ENCODE measurements at regions not wholly inside any gene's neighbourhood (a gene's known extent, or its start where the extent isn't known, plus 50 kb on each side); places are given as distances from the start of the nearest gene placed in this dataset.

- TF ChIP-seq CTCF (IDR thresholded peaks at IDR 0.05; ENCODE audit: low read depth, low read length), result no peak
- no peak overlapping the region for H3K4me3 ChIP-seq (ENCODE audit: low read depth, low read length)
These were observed 98.6 kb downstream of the FHDC1 start for GRCh38 chr4:153034681-153035080.

GRCh38 chr4:153036931-153037482 lies 100.9 kb downstream of the FHDC1 start:
- H3K4me3 ChIP-seq (ENCODE audit: low read depth, low read length), result no peak overlapping the region
- TF ChIP-seq CTCF (IDR thresholded peaks at IDR 0.05; ENCODE audit: low read depth, low read length), result no peak

- H3K4me3 ChIP-seq (ENCODE audit: low read depth, low read length), result no peak overlapping the region
- TF ChIP-seq CTCF (IDR thresholded peaks at IDR 0.05; ENCODE audit: low read depth, low read length), result no peak
These were observed 102.6 kb downstream of the FHDC1 start for GRCh38 chr4:153038623-153039311.

- no peak overlapping the region for H3K4me3 ChIP-seq (ENCODE audit: low read depth, low read length)
These were observed 103.5 kb downstream of the FHDC1 start for GRCh38 chr4:153039542-153040185.

GRCh38 chr4:153040677-153041076 lies 104.6 kb downstream of the FHDC1 start:
- no peak for TF ChIP-seq CTCF (IDR thresholded peaks at IDR 0.05; ENCODE audit: low read depth, low read length)
- H3K4me3 ChIP-seq (ENCODE audit: low read depth, low read length), result no peak overlapping the region

More at GRCh38 chr4:153039542-153040185, 103.5 kb downstream of the FHDC1 start:
- TF ChIP-seq CTCF (IDR thresholded peaks at IDR 0.05; ENCODE audit: low read depth, low read length), result no peak

- no peak for TF ChIP-seq CTCF (IDR thresholded peaks at IDR 0.05; ENCODE audit: low read depth, low read length)
- no peak overlapping the region for H3K4me3 ChIP-seq (ENCODE audit: low read depth, low read length)
These were observed 107.9 kb downstream of the FHDC1 start for GRCh38 chr4:153044036-153044435.
